ENCODE measurements at regions not wholly inside any gene's neighbourhood (a gene's known extent, or its start where the extent isn't known, plus 50 kb on each side); places are given as distances from the start of the nearest gene placed in this dataset.
"Not testable (repeated sequence)": the region's sequence is repeated elsewhere in the genome, so short reads cannot be mapped to it uniquely, and the experiment has no call there.

- TF ChIP-seq SYNCRIP (IDR thresholded peaks at IDR 0.05; ENCODE audit: insufficient read depth, low read depth, low read length) (no peak), ZSCAN12 (CRISPR knock-in tag; IDR thresholded peaks at IDR 0.05) (no peak), RAD51 (IDR thresholded peaks at IDR 0.05; ENCODE audit: borderline replicate concordance) (no peak)
Observed at GRCh38 chr20:41701588-41702348, 83.6 kb upstream of the CHD6 start (continued).

- H3K79me2 ChIP-seq (ENCODE audit: insufficient read depth, low read length); intact Hi-C loops (cut with micrococcal nuclease; ENCODE audit: unreplicated experiment); H3K4me2 ChIP-seq (ENCODE audit: low read depth, low read length); H3K27ac ChIP-seq (ENCODE audit: extremely low read length, insufficient read depth, low read length); H3K27me3 ChIP-seq (ENCODE audit: control insufficient read depth in 1 of 2, insufficient read depth in 2 of 2, low read length in 2 of 2); H2AFZ ChIP-seq (ENCODE audit: low read length); in situ Hi-C loops (cut with HindIII; ENCODE audit: extremely low pct_ligation_motif_present, low pct_unique_long_range_greater_than_20kb); ATAC-seq; DNase-seq (ENCODE audit: low spot score); CTCF ChIA-PET (ENCODE audit: low intra/inter-chr PET ratio, low total read pairs); BruUV-seq (replicated peaks); H3K36me3 ChIP-seq (replicated peaks in 1 of 2; ENCODE audit: control insufficient read depth in 1 of 2, insufficient read depth in 2 of 2, low read length in 2 of 2); H4K20me1 ChIP-seq (ENCODE audit: insufficient read depth, low read length); H3K4me1 ChIP-seq (ENCODE audit: insufficient read depth, low read length); H3K4me3 ChIP-seq (replicated peaks in 1 of 3; ENCODE audit: insufficient read depth in 1 of 3, low read depth in 2 of 3, low read length in 3 of 3); H3K9me3 ChIP-seq (ENCODE audit: low read length); POLR2A ChIA-PET; FAIRE-seq; H3K9ac ChIP-seq (ENCODE audit: insufficient read depth, low read depth, low read length); TF ChIP-seq ATF7, CREB1 (CRISPR knock-in tag; IDR thresholded peaks at IDR 0.05): not testable (repeated sequence)
- TF ChIP-seq ATF7 (IDR thresholded peaks at IDR 0.05) = peak; percentile 89
- peak; percentile 46; the same call in 1 of the 2 replicates for TF ChIP-seq CREB1 (IDR thresholded peaks at IDR 0.05)
- 62% methylated on average over 3 of the region's 3 CpGs for WGBS (ENCODE audit: low lambda C conversion rate)
Observed at GRCh38 chr20:41699673-41700072, 81.5 kb upstream of the CHD6 start.
